ENCODE measurements at regions not wholly inside any gene's neighbourhood (a gene's known extent, or its start where the extent isn't known, plus 50 kb on each side); places are given as distances from the start of the nearest gene placed in this dataset.

- Histone ChIP-seq H3K9me2 (replicated peaks; ENCODE audit: insufficient read depth, low read length) (no peaks in the 10 kb centered on the region), H3F3A (ENCODE audit: insufficient read depth) (no peaks in the 10 kb centered on the region), H3K27ac (ENCODE audit: low read depth, low read length) (no peak overlapping the region), H3K27me3 (ENCODE audit: low read length) (no peaks in the 10 kb centered on the region), H2AFZ (ENCODE audit: low read depth, low read length, severe bottlenecking) (no peak overlapping the region), H3K79me2 (ENCODE audit: insufficient read depth, low read length) (no peaks in the 10 kb centered on the region), H4K20me1 (ENCODE audit: low read depth, low read length) (no peaks in the 10 kb centered on the region), H3K4me2 (ENCODE audit: low read depth, low read length, poor library complexity, severe bottlenecking) (no peak overlapping the region), H3K36me3 (ENCODE audit: low read length) (no peaks in the 10 kb centered on the region), H3K9ac (ENCODE audit: low read length) (no peak overlapping the region), H3K4me3 (ENCODE audit: insufficient read depth, low read length, poor library complexity, severe bottlenecking) (no peak overlapping the region), H3K9me3 (ENCODE audit: insufficient read depth, low read length) (no peaks in the 10 kb centered on the region)
- TF ChIP-seq, protein P1, sequence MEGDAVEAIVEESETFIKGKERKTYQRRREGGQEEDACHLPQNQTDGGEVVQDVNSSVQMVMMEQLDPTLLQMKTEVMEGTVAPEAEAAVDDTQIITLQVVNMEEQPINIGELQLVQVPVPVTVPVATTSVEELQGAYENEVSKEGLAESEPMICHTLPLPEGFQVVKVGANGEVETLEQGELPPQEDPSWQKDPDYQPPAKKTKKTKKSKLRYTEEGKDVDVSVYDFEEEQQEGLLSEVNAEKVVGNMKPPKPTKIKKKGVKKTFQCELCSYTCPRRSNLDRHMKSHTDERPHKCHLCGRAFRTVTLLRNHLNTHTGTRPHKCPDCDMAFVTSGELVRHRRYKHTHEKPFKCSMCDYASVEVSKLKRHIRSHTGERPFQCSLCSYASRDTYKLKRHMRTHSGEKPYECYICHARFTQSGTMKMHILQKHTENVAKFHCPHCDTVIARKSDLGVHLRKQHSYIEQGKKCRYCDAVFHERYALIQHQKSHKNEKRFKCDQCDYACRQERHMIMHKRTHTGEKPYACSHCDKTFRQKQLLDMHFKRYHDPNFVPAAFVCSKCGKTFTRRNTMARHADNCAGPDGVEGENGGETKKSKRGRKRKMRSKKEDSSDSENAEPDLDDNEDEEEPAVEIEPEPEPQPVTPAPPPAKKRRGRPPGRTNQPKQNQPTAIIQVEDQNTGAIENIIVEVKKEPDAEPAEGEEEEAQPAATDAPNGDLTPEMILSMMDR (IDR thresholded peaks at IDR 0.05; ENCODE audit: insufficient read depth, low read length, poor library complexity, severe bottlenecking): no peak
- TF ChIP-seq EZH2phosphoT487 (conservative IDR thresholded peaks at IDR 0.05; ENCODE audit: low read length): no peak
Observed at GRCh38 chr5:121263456-121263855, 588.2 kb upstream of the FTMT start.

DNA sequence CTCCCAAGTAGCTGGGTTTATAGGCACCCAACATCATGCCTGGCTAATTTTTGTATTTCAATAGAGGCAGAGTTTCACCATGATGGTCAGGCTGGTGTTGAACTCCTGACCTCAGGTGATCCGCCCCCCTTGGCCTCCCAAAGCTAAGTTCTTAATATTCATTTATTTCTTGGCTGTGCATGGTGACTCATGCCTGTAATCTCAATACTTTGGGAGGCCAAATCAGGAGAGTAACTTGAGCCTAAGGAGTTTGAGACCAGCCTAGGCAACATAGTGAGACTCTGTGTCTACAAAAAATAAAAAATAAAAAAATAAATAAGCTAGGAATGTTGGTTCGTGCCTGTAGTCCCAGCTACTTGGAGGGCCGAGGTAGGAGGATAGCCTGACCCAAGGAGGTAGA is 587.1 kb upstream of the FTMT start:
- Histone ChIP-seq H3K79me2 (ENCODE audit: insufficient read depth, low read length) (no peaks in the 10 kb centered on the region), H3F3A (ENCODE audit: insufficient read depth) (no peaks in the 10 kb centered on the region), H3K4me3 (ENCODE audit: insufficient read depth, low read length, poor library complexity, severe bottlenecking) (no peak overlapping the region), H4K20me1 (ENCODE audit: low read depth, low read length) (no peaks in the 10 kb centered on the region), H3K27ac (ENCODE audit: low read depth, low read length) (no peak overlapping the region), H3K9me2 (replicated peaks; ENCODE audit: insufficient read depth, low read length) (no peaks in the 10 kb centered on the region), H3K9me3 (ENCODE audit: insufficient read depth, low read length) (no peaks in the 10 kb centered on the region), H2AFZ (ENCODE audit: low read depth, low read length, severe bottlenecking) (no peak overlapping the region), H3K4me2 (ENCODE audit: low read depth, low read length, poor library complexity, severe bottlenecking) (no peak overlapping the region), H3K9ac (ENCODE audit: low read length) (no peak overlapping the region), H3K36me3 (ENCODE audit: low read length) (no peaks in the 10 kb centered on the region), H3K27me3 (ENCODE audit: low read length) (no peaks in the 10 kb centered on the region)
- TF ChIP-seq, protein P1 (IDR thresholded peaks at IDR 0.05; ENCODE audit: insufficient read depth, low read length, poor library complexity, severe bottlenecking): no peak
- TF ChIP-seq EZH2phosphoT487 (conservative IDR thresholded peaks at IDR 0.05; ENCODE audit: low read length): no peak

- Histone ChIP-seq H2AFZ (ENCODE audit: low read depth, low read length, severe bottlenecking) (no peak overlapping the region), H3K9me3 (ENCODE audit: insufficient read depth, low read length) (no peaks in the 10 kb centered on the region)
Observed at GRCh38 chr5:121271546-121271945, 580.1 kb upstream of the FTMT start.

More at GRCh38 chr5:121271546-121271945, 580.1 kb upstream of the FTMT start:
- Histone ChIP-seq H3F3A (ENCODE audit: insufficient read depth) (no peaks in the 10 kb centered on the region), H3K27me3 (ENCODE audit: low read length) (no peaks in the 10 kb centered on the region), H3K27ac (ENCODE audit: low read depth, low read length) (no peak overlapping the region), H3K36me3 (ENCODE audit: low read length) (no peaks in the 10 kb centered on the region), H3K9ac (ENCODE audit: low read length) (no peak overlapping the region), H3K9me2 (replicated peaks; ENCODE audit: insufficient read depth, low read length) (no peaks in the 10 kb centered on the region), H3K79me2 (ENCODE audit: insufficient read depth, low read length) (no peaks in the 10 kb centered on the region), H4K20me1 (ENCODE audit: low read depth, low read length) (no peaks in the 10 kb centered on the region), H3K4me2 (ENCODE audit: low read depth, low read length, poor library complexity, severe bottlenecking) (no peak overlapping the region), H3K4me3 (ENCODE audit: insufficient read depth, low read length, poor library complexity, severe bottlenecking) (no peak overlapping the region)
- TF ChIP-seq EZH2phosphoT487 (conservative IDR thresholded peaks at IDR 0.05; ENCODE audit: low read length): no peak
- TF ChIP-seq, protein P1 (IDR thresholded peaks at IDR 0.05; ENCODE audit: insufficient read depth, low read length, poor library complexity, severe bottlenecking): no peak

Data from SU-DHL-6 (cell line).